RWPE2 (cell line): ENCODE measurements at regions not wholly inside any gene's neighbourhood (a gene's known extent, or its start where the extent isn't known, plus 50 kb on each side); places are given as distances from the start of the nearest gene placed in this dataset.
"Not testable (repeated sequence)": the region's sequence is repeated elsewhere in the genome, so short reads cannot be mapped to it uniquely, and the experiment has no call there.

Experiments
- ATAC-seq: fragments of 200-7000 bp; cut with Tn5 transposase; 3 replicates; pipeline ENCODE4 v1.9.1; 2021; ENCODE audit warnings: low read depth
- DNase-seq: peaks from one replicate; pipeline ENCODE4 v3.0.0-alpha.2; 2020; ENCODE audit warnings: low spot score
- H3K27ac ChIP-seq: fragments of 450-650 bp; 2 replicates; pipeline ENCODE4 v1.5.1; 2017; ENCODE audit warnings: mild to moderate bottlenecking; ENCODE audit not compliant: poor library complexity, severe bottlenecking
- H3K27me3 ChIP-seq: fragments of 250-450 bp; sonication (Bioruptor Pico); 2 replicates; pipeline ENCODE4 v1.5.1; 2021; ENCODE audit warnings: mild to moderate bottlenecking, moderate library complexity; ENCODE audit not compliant: insufficient read depth, poor library complexity, severe bottlenecking
- H3K36me3 ChIP-seq: fragments of 250-450 bp; sonication (Bioruptor Pico); 2 replicates; pipeline ENCODE4 v1.5.1; 2020; ENCODE audit warnings: low read depth, mild to moderate bottlenecking, moderate library complexity
- H3K4me1 ChIP-seq: fragments of 250-450 bp; sonication (Bioruptor Pico); 2 replicates; pipeline ENCODE4 v1.5.1; 2021; ENCODE audit warnings: mild to moderate bottlenecking, moderate library complexity; ENCODE audit not compliant: insufficient read depth, poor library complexity, severe bottlenecking
- H3K4me3 ChIP-seq: fragments of 250-450 bp; sonication (Bioruptor Pico); 2 replicates; pipeline ENCODE4 v1.5.1; 2021; ENCODE audit warnings: mild to moderate bottlenecking, moderate library complexity; ENCODE audit not compliant: severe bottlenecking
- H3K9me3 ChIP-seq: fragments of 250-450 bp; sonication (Bioruptor Pico); 2 replicates; pipeline ENCODE4 v1.5.1; 2021; ENCODE audit warnings: mild to moderate bottlenecking, moderate library complexity; ENCODE audit not compliant: severe bottlenecking
- CTCF ChIP-seq: fragments of 450-650 bp; IDR thresholded peaks from one replicate; pipeline ENCODE4 v1.5.1; 2017; ENCODE audit warnings: mild to moderate bottlenecking, moderate library complexity; ENCODE audit not compliant: poor library complexity, severe bottlenecking

GRCh38 chr10:65231148-65231547 lies 1694.7 kb upstream of the LRRTM3 start:
- no peak overlapping the region for H3K27ac ChIP-seq
- no peak for DNase-seq
- ATAC-seq: no peak
- H3K4me1 ChIP-seq: no peaks in the 10 kb centered on the region
- no peaks in the 10 kb centered on the region for H3K9me3 ChIP-seq
- TF ChIP-seq CTCF: no peak
- no peaks in the 10 kb centered on the region for H3K27me3 ChIP-seq
- no peak overlapping the region for H3K4me3 ChIP-seq
- H3K36me3 ChIP-seq: no peaks in the 10 kb centered on the region

GRCh38 chr10:65234261-65234660 lies 1691.6 kb upstream of the LRRTM3 start:
- Histone ChIP-seq H3K27me3 (no peaks in the 10 kb centered on the region), H3K36me3 (no peaks in the 10 kb centered on the region), H3K4me1 (no peaks in the 10 kb centered on the region), H3K9me3 (no peaks in the 10 kb centered on the region), H3K4me3 (no peak overlapping the region), H3K27ac (no peak overlapping the region)
- DNase-seq: no peak
- TF ChIP-seq CTCF: no peak
- ATAC-seq: no peak

- Histone ChIP-seq H3K27me3 (no peaks in the 10 kb centered on the region), H3K36me3 (no peaks in the 10 kb centered on the region), H3K27ac (no peak overlapping the region), H3K4me3 (no peak overlapping the region), H3K9me3 (no peaks in the 10 kb centered on the region), H3K4me1 (no peaks in the 10 kb centered on the region)
- ATAC-seq (no peak), DNase-seq (no peak)
- TF ChIP-seq CTCF: no peak
Measured at GRCh38 chr10:65235266-65235665, 1690.6 kb upstream of the LRRTM3 start.

- Histone ChIP-seq H3K4me3 (no peak overlapping the region), H3K4me1 (no peaks in the 10 kb centered on the region), H3K27me3 (no peaks in the 10 kb centered on the region), H3K36me3 (no peaks in the 10 kb centered on the region), H3K27ac (no peak overlapping the region), H3K9me3 (no peaks in the 10 kb centered on the region)
- ATAC-seq (no peak), DNase-seq (no peak)
- TF ChIP-seq CTCF: no peak
Measured at GRCh38 chr10:65235846-65236245, 1690.0 kb upstream of the LRRTM3 start.

- TF ChIP-seq CTCF: no peak
- no peak for ATAC-seq
- Histone ChIP-seq H3K36me3 (no peaks in the 10 kb centered on the region), H3K27ac (no peak overlapping the region), H3K9me3 (no peaks in the 10 kb centered on the region), H3K27me3 (no peaks in the 10 kb centered on the region), H3K4me1 (no peaks in the 10 kb centered on the region), H3K4me3 (no peak overlapping the region)
- DNase-seq: no peak
Measured at GRCh38 chr10:65265451-65265954, 1660.3 kb upstream of the LRRTM3 start.

GRCh38 chr10:65269551-65269950 lies 1656.3 kb upstream of the LRRTM3 start:
- not testable (repeated sequence) for H3K27me3 ChIP-seq

More at GRCh38 chr10:65269551-65269950, 1656.3 kb upstream of the LRRTM3 start:
- not testable (repeated sequence) for H3K9me3 ChIP-seq, H3K36me3 ChIP-seq, H3K4me3 ChIP-seq, DNase-seq, H3K4me1 ChIP-seq, ATAC-seq, H3K27ac ChIP-seq
